Embryonic facial prominence (tissue), 1 donor: ENCODE measurements at regions not wholly inside any gene's neighbourhood (a gene's known extent, or its start where the extent isn't known, plus 50 kb on each side); places are given as distances from the start of the nearest gene placed in this dataset.
"Not testable (repeated sequence)": the region's sequence is repeated elsewhere in the genome, so short reads cannot be mapped to it uniquely, and the experiment has no call there.

ENCODE experiments used
- DNase-seq: peaks from one replicate; pipeline ENCODE4 v3.0.0-alpha.2; 2016; ENCODE audit errors: extremely low spot score

GRCh38 chr5:125251703-125252102 lies 505.3 kb upstream of the ZNF608 start:
- no peak for DNase-seq

- not testable (repeated sequence) for DNase-seq
Measured at GRCh38 chr5:125253634-125254033, 507.2 kb upstream of the ZNF608 start.

GRCh38 chr5:125254267-125254666 lies 507.8 kb upstream of the ZNF608 start:
- DNase-seq, result no peak

GRCh38 chr5:125256296-125256695 lies 509.9 kb upstream of the ZNF608 start:
- no peak for DNase-seq

GRCh38 chr5:125257057-125257972 lies 510.9 kb upstream of the ZNF608 start:
- DNase-seq, result no peak

- DNase-seq, result no peak
Measured at GRCh38 chr5:125257997-125258396, 511.6 kb upstream of the ZNF608 start.

- no peak for DNase-seq
Measured at GRCh38 chr5:125258615-125259014, 512.2 kb upstream of the ZNF608 start.

- no peak for DNase-seq
Measured at GRCh38 chr5:125261505-125262250, 515.2 kb upstream of the ZNF608 start.

- no peak for DNase-seq
Measured at GRCh38 chr5:125262782-125263181, 516.3 kb upstream of the ZNF608 start.

GRCh38 chr5:125263356-125263755 lies 516.9 kb upstream of the ZNF608 start:
- no peak for DNase-seq

GRCh38 chr5:125266106-125266505 lies 519.7 kb upstream of the ZNF608 start:
- no peak for DNase-seq

- DNase-seq, result no peak
Measured at GRCh38 chr5:125267636-125268248, 521.3 kb upstream of the ZNF608 start.

GRCh38 chr5:125269926-125270325 lies 523.5 kb upstream of the ZNF608 start:
- DNase-seq, result no peak

GRCh38 chr5:125272357-125272756 lies 525.9 kb upstream of the ZNF608 start:
- no peak for DNase-seq

GRCh38 chr5:125274211-125274610 lies 527.8 kb upstream of the ZNF608 start:
- DNase-seq, result no peak

- no peak for DNase-seq
Measured at GRCh38 chr5:125274938-125275724, 528.7 kb upstream of the ZNF608 start.

GRCh38 chr5:125275725-125276090 lies 529.3 kb upstream of the ZNF608 start:
- no peak for DNase-seq

- no peak for DNase-seq
Measured at GRCh38 chr5:125276096-125276495, 529.7 kb upstream of the ZNF608 start.

GRCh38 chr5:125277494-125278154 lies 531.2 kb upstream of the ZNF608 start:
- no peak for DNase-seq

GRCh38 chr5:125278711-125279110 lies 532.3 kb upstream of the ZNF608 start:
- DNase-seq, result no peak

GRCh38 chr5:125281667-125282066 lies 535.2 kb upstream of the ZNF608 start:
- DNase-seq, result no peak
